IPS DF 6.9 (cell line): ENCODE measurements at regions not wholly inside any gene's neighbourhood (a gene's known extent, or its start where the extent isn't known, plus 50 kb on each side); places are given as distances from the start of the nearest gene placed in this dataset.

Experiments
- DNase-seq: peaks from one replicate; pipeline ENCODE4 v3.0.0-alpha.2; 2013; ENCODE audit warnings: low read depth, low spot score
- H3K27ac ChIP-seq: one replicate; pipeline ENCODE4 v1.5.1; 2013; ENCODE audit warnings: low read length, control low read depth
- H3K27me3 ChIP-seq: 2 replicates; pipeline ENCODE4 v1.6.1; 2013; ENCODE audit warnings: mild to moderate bottlenecking, low read length; ENCODE audit not compliant: control insufficient read depth, insufficient read depth
- H3K36me3 ChIP-seq: 2 replicates; pipeline ENCODE4 v1.6.1; 2013; ENCODE audit warnings: low read length; ENCODE audit not compliant: control insufficient read depth, insufficient read depth
- H3K4me1 ChIP-seq: 2 replicates; pipeline ENCODE4 v1.6.1; 2013; ENCODE audit warnings: low read length; ENCODE audit not compliant: control insufficient read depth, insufficient read depth
- H3K4me3 ChIP-seq: 2 replicates; pipeline ENCODE4 v1.5.1; 2013; ENCODE audit warnings: mild to moderate bottlenecking, low read length
- H3K9me3 ChIP-seq: 2 replicates; pipeline ENCODE4 v1.6.1; 2013; ENCODE audit warnings: low read length, inconsistent platforms; ENCODE audit not compliant: control insufficient read depth, insufficient read depth
- WGBS: extraction: QIAGEN DNeasy Blood & Tissue Kit; methylation state at CpG from one replicate; pipeline ENCODE4 v1.1.7; 2013; ENCODE audit warnings: mixed read lengths, missing lambda C conversion rate; ENCODE audit not compliant: insufficient read length, insufficient coverage; 5-methylcytosine and 5-hydroxymethylcytosine counted together

DNA sequence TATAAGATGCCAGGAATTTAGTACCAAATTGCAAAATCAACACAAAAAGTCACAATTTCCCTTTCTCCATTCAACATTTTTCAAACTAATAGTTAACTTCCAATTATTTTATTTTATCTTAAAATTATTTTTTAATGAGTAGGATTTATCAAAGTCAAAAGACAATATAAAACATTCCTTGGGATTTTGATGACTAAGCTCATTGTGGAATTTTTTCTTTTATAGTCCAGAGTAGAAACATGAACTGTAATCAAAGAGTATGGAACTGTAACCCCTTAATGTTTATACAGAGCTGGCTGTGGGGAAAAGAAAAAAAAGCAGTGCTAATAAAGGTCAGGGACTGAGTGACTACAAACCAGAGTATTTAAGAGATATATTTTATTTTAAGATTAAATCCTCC, 368.6 kb upstream of the CPXCR1 start:
- Histone ChIP-seq H3K4me3 (no peak overlapping the region), H3K9me3 (no peaks in the 10 kb centered on the region), H3K27ac (no peak overlapping the region), H3K27me3 (no peaks in the 10 kb centered on the region), H3K4me1 (no peaks in the 10 kb centered on the region), H3K36me3 (no peaks in the 10 kb centered on the region)
- no peak for DNase-seq

DNA sequence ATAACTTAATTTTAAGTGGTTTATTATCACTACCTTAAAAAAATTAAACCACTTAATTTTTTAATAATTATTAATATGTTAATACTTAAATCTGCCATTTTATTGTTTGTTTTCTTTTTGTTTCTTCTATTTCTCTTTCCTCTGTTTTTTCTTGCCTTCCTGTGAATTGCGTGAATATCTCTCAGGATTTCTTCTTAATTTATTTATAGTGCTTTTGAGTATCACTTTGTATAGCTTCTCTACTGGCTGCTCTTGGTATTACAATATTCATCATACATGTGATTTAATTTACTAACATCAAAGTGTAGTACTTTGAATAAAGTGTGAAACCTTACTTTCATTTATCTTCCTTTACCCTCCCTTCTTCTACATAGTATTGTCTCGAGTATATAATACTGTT, 349.5 kb upstream of the CPXCR1 start:
- Histone ChIP-seq H3K36me3 (no peaks in the 10 kb centered on the region), H3K27me3 (no peaks in the 10 kb centered on the region), H3K9me3 (no peaks in the 10 kb centered on the region), H3K4me3 (no peak overlapping the region), H3K27ac (no peak overlapping the region), H3K4me1 (no peaks in the 10 kb centered on the region)
- WGBS = no CpG with 5 or more reads among the region's 2 CpGs
- DNase-seq = no peak

- Histone ChIP-seq H3K4me3 (no peak overlapping the region), H3K27me3 (no peaks in the 10 kb centered on the region), H3K9me3 (no peaks in the 10 kb centered on the region), H3K27ac (no peak overlapping the region), H3K4me1 (no peaks in the 10 kb centered on the region), H3K36me3 (no peaks in the 10 kb centered on the region)
- DNase-seq = no peak
- no CpG with 5 or more reads among the region's 5 CpGs for WGBS
Measured at GRCh38 chrX:88416002-88416401, 331.0 kb upstream of the CPXCR1 start.

DNA sequence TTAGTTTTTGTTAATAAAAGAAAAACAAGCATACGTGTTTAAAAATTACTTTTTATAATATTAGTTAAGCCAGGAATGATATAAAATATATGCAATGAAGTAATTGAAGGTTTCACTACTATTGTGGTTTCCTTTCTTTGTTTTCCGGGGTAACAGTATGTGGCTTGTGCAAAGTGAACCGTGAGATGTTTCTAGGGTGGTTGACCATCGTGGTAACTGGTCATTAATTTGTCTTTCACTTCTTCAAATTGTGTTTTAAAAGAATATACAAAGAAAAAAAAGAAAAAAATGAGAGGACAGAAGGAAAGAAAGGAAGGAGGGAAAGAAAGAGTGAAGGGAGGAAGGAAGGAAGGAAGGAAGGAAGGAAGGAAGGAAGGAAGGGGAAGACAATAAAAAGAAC, 330.1 kb upstream of the CPXCR1 start:
- DNase-seq = no peak
- Histone ChIP-seq H3K27me3 (no peaks in the 10 kb centered on the region), H3K4me1 (no peaks in the 10 kb centered on the region), H3K27ac (no peak overlapping the region), H3K9me3 (no peaks in the 10 kb centered on the region), H3K4me3 (no peak overlapping the region), H3K36me3 (no peaks in the 10 kb centered on the region)
- WGBS = no CpG with 5 or more reads among the region's 4 CpGs

GRCh38 chrX:88424071-88424470, 323.0 kb upstream of the CPXCR1 start:
- Histone ChIP-seq H3K4me3 (no peak overlapping the region), H3K27me3 (no peaks in the 10 kb centered on the region), H3K27ac (no peak overlapping the region)

GRCh38 chrX:88424541-88424940, 322.5 kb upstream of the CPXCR1 start:
- Histone ChIP-seq H3K9me3 (no peaks in the 10 kb centered on the region), H3K4me1 (no peaks in the 10 kb centered on the region), H3K27me3 (no peaks in the 10 kb centered on the region), H3K36me3 (no peaks in the 10 kb centered on the region), H3K27ac (no peak overlapping the region), H3K4me3 (no peak overlapping the region)
- no CpG with 5 or more reads among the region's 4 CpGs for WGBS
- DNase-seq = no peak

More at GRCh38 chrX:88424071-88424470, 323.0 kb upstream of the CPXCR1 start:
- Histone ChIP-seq H3K4me1 (no peaks in the 10 kb centered on the region), H3K36me3 (no peaks in the 10 kb centered on the region), H3K9me3 (no peaks in the 10 kb centered on the region)
- no peak for DNase-seq

- DNase-seq = no peak
- Histone ChIP-seq H3K27ac (no peak overlapping the region), H3K4me1 (no peaks in the 10 kb centered on the region), H3K4me3 (no peak overlapping the region), H3K36me3 (no peaks in the 10 kb centered on the region), H3K27me3 (no peaks in the 10 kb centered on the region), H3K9me3 (no peaks in the 10 kb centered on the region)
- no CpG with 5 or more reads among the region's 4 CpGs for WGBS
Measured at GRCh38 chrX:88425739-88426138, 321.3 kb upstream of the CPXCR1 start.

- DNase-seq = no peak
- Histone ChIP-seq H3K27me3 (no peaks in the 10 kb centered on the region), H3K36me3 (no peaks in the 10 kb centered on the region), H3K4me3 (no peak overlapping the region), H3K4me1 (no peaks in the 10 kb centered on the region), H3K27ac (no peak overlapping the region), H3K9me3 (no peaks in the 10 kb centered on the region)
- no CpG with 5 or more reads among the region's 1 CpG for WGBS
Measured at GRCh38 chrX:88437563-88437962, 309.5 kb upstream of the CPXCR1 start.

DNA sequence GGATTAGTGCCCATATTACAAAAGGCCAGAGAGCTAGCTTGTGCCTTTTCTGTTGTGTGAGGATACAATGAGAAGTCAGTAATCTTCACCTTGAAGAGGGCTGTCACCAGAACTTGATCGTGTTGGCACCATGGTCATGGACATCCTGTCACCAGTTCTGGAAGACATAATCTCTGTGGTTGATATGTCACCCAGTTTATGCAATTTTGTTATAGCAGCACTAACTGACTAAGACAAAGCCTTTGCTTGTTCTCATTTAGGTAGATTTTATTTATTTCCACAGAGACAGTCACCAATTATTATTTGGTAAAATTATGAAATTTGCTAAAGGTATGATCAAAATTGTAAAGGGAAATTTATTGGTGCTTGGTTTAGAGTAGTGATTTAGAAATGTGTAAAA, 308.8 kb upstream of the CPXCR1 start:
- Histone ChIP-seq H3K27ac (no peak overlapping the region), H3K4me3 (no peak overlapping the region), H3K9me3 (no peaks in the 10 kb centered on the region), H3K36me3 (no peaks in the 10 kb centered on the region), H3K27me3 (no peaks in the 10 kb centered on the region), H3K4me1 (no peaks in the 10 kb centered on the region)
- DNase-seq = no peak
- no CpG with 5 or more reads among the region's 1 CpG for WGBS

GRCh38 chrX:88439935-88440334, 307.1 kb upstream of the CPXCR1 start:
- no peak for DNase-seq
- no peak overlapping the region for H3K4me3 ChIP-seq
- no peaks in the 10 kb centered on the region for H3K27me3 ChIP-seq
- no peaks in the 10 kb centered on the region for H3K9me3 ChIP-seq
- no peak overlapping the region for H3K27ac ChIP-seq
- H3K4me1 ChIP-seq = no peaks in the 10 kb centered on the region
- H3K36me3 ChIP-seq = no peaks in the 10 kb centered on the region
